ENCODE measurements at regions not wholly inside any gene's neighbourhood (a gene's known extent, or its start where the extent isn't known, plus 50 kb on each side); places are given as distances from the start of the nearest gene placed in this dataset.

DNA sequence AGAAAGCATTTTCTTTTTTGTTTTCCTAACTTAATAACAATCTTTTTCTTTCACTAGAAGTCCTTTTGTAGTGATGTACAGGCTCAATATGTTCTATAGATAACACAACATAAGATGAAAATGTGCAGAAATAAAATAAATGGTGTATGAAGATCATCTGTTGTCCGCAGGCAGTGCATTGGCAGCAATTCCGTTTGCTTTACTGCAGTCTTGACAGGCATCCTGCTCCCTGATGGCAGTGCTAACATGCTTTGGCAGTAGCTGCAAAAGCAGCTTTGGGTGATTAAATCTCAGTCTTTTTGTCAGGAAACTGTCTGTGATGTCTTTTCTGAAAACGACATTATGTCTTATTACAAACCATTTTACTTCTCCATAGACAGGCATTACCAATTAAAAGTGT, 131.4 kb downstream of the TRAM1L1 start:
- Mint-ChIP-seq H3K36me3 (ENCODE audit: low read depth) (no peaks in the 10 kb centered on the region), H3K4me1 (peaks cover 4% of the 10 kb centered on the region), H3K4me3 (no peak overlapping the region), H3K9me3 (no peaks in the 10 kb centered on the region), H3K27ac (peak overlapping the region in 1 of 3 experiments; percentile 2), H3K27me3 (ENCODE audit: low read depth) (no peaks in the 10 kb centered on the region)
- TF ChIP-seq CTCF (IDR thresholded peaks at IDR 0.05; ENCODE audit: unreplicated experiment in 3 of 3), result no peak

GRCh38 chr4:116952530-116953136, 132.7 kb downstream of the TRAM1L1 start:
- H3K36me3 Mint-ChIP-seq (ENCODE audit: low read depth), result no peaks in the 10 kb centered on the region
- TF ChIP-seq CTCF (IDR thresholded peaks at IDR 0.05; ENCODE audit: unreplicated experiment in 3 of 3), result no peak
- no peaks in the 10 kb centered on the region for H3K27me3 Mint-ChIP-seq (ENCODE audit: low read depth)
- H3K27ac Mint-ChIP-seq, result peak overlapping the region; percentile 57 to 74 (median 71)
- H3K9me3 Mint-ChIP-seq, result no peaks in the 10 kb centered on the region
- H3K4me3 Mint-ChIP-seq, result no peak overlapping the region
- H3K4me1 Mint-ChIP-seq, result peaks cover 5% of the 10 kb centered on the region

- Mint-ChIP-seq H3K27me3 (ENCODE audit: low read depth) (no peaks in the 10 kb centered on the region), H3K36me3 (ENCODE audit: low read depth) (no peaks in the 10 kb centered on the region), H3K9me3 (no peaks in the 10 kb centered on the region), H3K27ac (no peak overlapping the region), H3K4me3 (no peak overlapping the region), H3K4me1 (peaks cover 16% of the 10 kb centered on the region)
- TF ChIP-seq CTCF (IDR thresholded peaks at IDR 0.05; ENCODE audit: unreplicated experiment in 3 of 3), result no peak
These were observed 135.5 kb downstream of the TRAM1L1 start for GRCh38 chr4:116949856-116950255.

DNA sequence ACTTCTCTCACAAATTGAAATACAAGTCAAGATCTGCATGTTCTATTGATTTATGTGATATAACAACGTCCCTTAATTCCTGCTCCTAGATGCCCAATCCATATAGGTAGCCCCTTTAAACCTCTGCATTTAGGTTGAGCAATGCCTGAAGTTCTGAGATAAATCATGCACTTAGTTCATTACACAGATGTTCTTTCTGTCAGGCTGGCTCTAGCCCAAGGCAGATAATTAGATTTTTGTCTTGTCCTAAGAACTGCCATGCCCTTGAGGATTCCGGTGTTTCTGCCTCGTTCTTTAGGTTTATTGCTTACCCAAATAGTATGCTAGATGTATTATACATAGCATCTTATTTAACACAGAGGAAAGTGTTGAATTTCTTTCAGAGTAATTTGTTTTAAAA, 143.1 kb downstream of the TRAM1L1 start:
- Mint-ChIP-seq H3K36me3 (ENCODE audit: low read depth) (no peaks in the 10 kb centered on the region), H3K27ac (no peak overlapping the region)

GRCh38 chr4:116930329-116930728, 155.0 kb downstream of the TRAM1L1 start:
- Mint-ChIP-seq H3K9me3 (no peaks in the 10 kb centered on the region), H3K27me3 (ENCODE audit: low read depth) (no peaks in the 10 kb centered on the region), H3K4me3 (no peak overlapping the region), H3K36me3 (ENCODE audit: low read depth) (no peaks in the 10 kb centered on the region), H3K27ac (no peak overlapping the region), H3K4me1 (no peaks in the 10 kb centered on the region)
- no peak for TF ChIP-seq CTCF (IDR thresholded peaks at IDR 0.05; ENCODE audit: unreplicated experiment in 3 of 3)

More for the DNA sequence above, 143.1 kb downstream of the TRAM1L1 start:
- no peak for TF ChIP-seq CTCF (IDR thresholded peaks at IDR 0.05; ENCODE audit: unreplicated experiment in 3 of 3)
- Mint-ChIP-seq H3K9me3 (no peaks in the 10 kb centered on the region), H3K4me3 (no peak overlapping the region), H3K4me1 (peaks cover 8% of the 10 kb centered on the region), H3K27me3 (ENCODE audit: low read depth) (no peaks in the 10 kb centered on the region)

DNA sequence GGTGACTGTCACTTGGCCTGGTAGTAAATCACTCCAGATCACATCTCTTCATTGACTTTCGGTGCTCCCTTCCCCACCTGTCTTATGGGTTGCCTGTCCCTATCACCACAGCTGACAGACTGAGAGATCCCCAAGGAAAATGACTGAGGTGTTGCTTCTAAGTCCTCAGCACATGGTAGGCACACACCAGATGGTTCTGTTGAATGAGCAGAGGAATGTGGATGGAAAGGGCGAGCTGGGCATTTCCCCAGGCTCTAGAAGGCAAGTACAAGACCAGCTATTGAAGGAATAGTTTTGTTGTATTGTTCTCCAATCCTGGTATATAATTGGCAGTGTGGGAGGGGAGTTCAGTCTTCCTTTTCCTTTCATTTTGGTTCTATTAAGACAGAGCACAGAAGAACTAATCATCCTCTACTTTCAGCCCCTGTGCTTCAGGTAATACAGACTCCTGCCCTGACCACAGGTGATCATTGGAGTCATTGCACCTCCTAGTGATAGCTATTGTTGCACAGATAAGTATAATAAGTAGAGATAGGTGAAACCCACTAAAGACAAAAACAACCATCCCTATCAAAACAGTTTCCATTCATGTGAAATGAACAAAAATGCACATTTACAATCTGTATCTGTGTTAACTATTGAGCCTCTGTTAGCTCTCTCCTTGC, 158.6 kb downstream of the TRAM1L1 start:
- H3K27ac Mint-ChIP-seq, result peak overlapping the region; percentile 71 to 79 (median 72)
- no peaks in the 10 kb centered on the region for H3K36me3 Mint-ChIP-seq (ENCODE audit: low read depth)
- no peaks in the 10 kb centered on the region for H3K9me3 Mint-ChIP-seq
- no peaks in the 10 kb centered on the region for H3K27me3 Mint-ChIP-seq (ENCODE audit: low read depth)
- H3K4me3 Mint-ChIP-seq, result peak overlapping the region; percentile 76 to 89 (median 88)
- no peak for TF ChIP-seq CTCF (IDR thresholded peaks at IDR 0.05; ENCODE audit: unreplicated experiment in 3 of 3)
- H3K4me1 Mint-ChIP-seq, result peaks cover 6% of the 10 kb centered on the region

Data from nephron (organoid).